ENCODE measurements at regions not wholly inside any gene's neighbourhood (a gene's known extent, or its start where the extent isn't known, plus 50 kb on each side); places are given as distances from the start of the nearest gene placed in this dataset.
"Not testable (repeated sequence)": the region's sequence is repeated elsewhere in the genome, so short reads cannot be mapped to it uniquely, and the experiment has no call there.

- Mint-ChIP-seq H3K36me3 (ENCODE audit: low read depth) (no peaks in the 10 kb centered on the region), H3K4me1 (ENCODE audit: low read depth) (no peaks in the 10 kb centered on the region), H3K9me3 (peaks cover 3% of the 10 kb centered on the region), H3K4me3 (no peak overlapping the region), H3K27ac (no peak overlapping the region), H3K27me3 (ENCODE audit: low read depth) (no peaks in the 10 kb centered on the region)
Measured at GRCh38 chr1:187566354-187566753, 737.6 kb downstream of the PLA2G4A start.

- H3K4me3 Mint-ChIP-seq = no peak overlapping the region
- H3K4me1 Mint-ChIP-seq (ENCODE audit: low read depth) = no peaks in the 10 kb centered on the region
- no peaks in the 10 kb centered on the region for H3K27me3 Mint-ChIP-seq (ENCODE audit: low read depth)
- H3K27ac Mint-ChIP-seq = no peak overlapping the region
- peaks cover under 1% of the 10 kb centered on the region for H3K9me3 Mint-ChIP-seq
- H3K36me3 Mint-ChIP-seq (ENCODE audit: low read depth) = no peaks in the 10 kb centered on the region
Measured at GRCh38 chr1:187568067-187568466, 739.3 kb downstream of the PLA2G4A start.

GRCh38 chr1:187570166-187570565, 741.4 kb downstream of the PLA2G4A start:
- no peaks in the 10 kb centered on the region for H3K4me1 Mint-ChIP-seq (ENCODE audit: low read depth)
- no peaks in the 10 kb centered on the region for H3K9me3 Mint-ChIP-seq

GRCh38 chr1:187577610-187578009, 748.9 kb downstream of the PLA2G4A start:
- peaks cover 4% of the 10 kb centered on the region for H3K9me3 Mint-ChIP-seq

More at GRCh38 chr1:187570166-187570565, 741.4 kb downstream of the PLA2G4A start:
- H3K27ac Mint-ChIP-seq = no peak overlapping the region
- no peak overlapping the region for H3K4me3 Mint-ChIP-seq
- H3K27me3 Mint-ChIP-seq (ENCODE audit: low read depth) = no peaks in the 10 kb centered on the region
- H3K36me3 Mint-ChIP-seq (ENCODE audit: low read depth) = no peaks in the 10 kb centered on the region

DNA sequence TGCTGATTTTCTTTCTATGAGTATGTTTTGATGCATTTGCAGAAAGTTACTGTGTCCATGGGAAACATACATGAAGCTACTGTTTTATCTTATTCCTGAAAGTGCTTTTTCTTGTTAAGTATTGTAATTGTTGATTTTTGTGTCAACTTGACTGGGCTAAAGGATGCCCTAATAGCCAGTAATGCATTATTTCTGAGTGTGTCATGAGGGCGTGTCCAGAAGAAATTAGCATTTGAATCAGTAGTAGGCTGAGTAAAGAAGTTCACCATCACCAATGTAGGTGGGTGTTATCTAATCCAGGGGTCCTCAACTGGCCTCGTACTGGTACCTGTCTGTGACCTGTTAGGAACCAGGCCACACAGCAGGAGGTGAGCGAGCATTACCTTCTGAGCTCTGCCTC, 760.2 kb downstream of the PLA2G4A start:
- no peaks in the 10 kb centered on the region for H3K27me3 Mint-ChIP-seq (ENCODE audit: low read depth)
- peaks cover 4% of the 10 kb centered on the region for H3K9me3 Mint-ChIP-seq
- no peaks in the 10 kb centered on the region for H3K36me3 Mint-ChIP-seq (ENCODE audit: low read depth)
- H3K4me1 Mint-ChIP-seq (ENCODE audit: low read depth) = no peaks in the 10 kb centered on the region
- no peak overlapping the region for H3K4me3 Mint-ChIP-seq
- no peak overlapping the region for H3K27ac Mint-ChIP-seq

More at GRCh38 chr1:187577610-187578009, 748.9 kb downstream of the PLA2G4A start:
- Mint-ChIP-seq H3K4me1 (ENCODE audit: low read depth) (no peaks in the 10 kb centered on the region), H3K27me3 (ENCODE audit: low read depth) (no peaks in the 10 kb centered on the region), H3K36me3 (ENCODE audit: low read depth) (no peaks in the 10 kb centered on the region), H3K4me3 (no peak overlapping the region), H3K27ac (no peak overlapping the region)

- no peaks in the 10 kb centered on the region for H3K4me1 Mint-ChIP-seq (ENCODE audit: low read depth)
- no peak overlapping the region for H3K27ac Mint-ChIP-seq
- H3K4me3 Mint-ChIP-seq = no peak overlapping the region
- H3K27me3 Mint-ChIP-seq (ENCODE audit: low read depth) = no peaks in the 10 kb centered on the region
- H3K9me3 Mint-ChIP-seq = peaks cover 6% of the 10 kb centered on the region
- H3K36me3 Mint-ChIP-seq (ENCODE audit: low read depth) = no peaks in the 10 kb centered on the region
Measured at GRCh38 chr1:187605736-187606135, 777.0 kb downstream of the PLA2G4A start.

GRCh38 chr1:187615853-187616735, 787.3 kb downstream of the PLA2G4A start:
- H3K36me3 Mint-ChIP-seq (ENCODE audit: low read depth); H3K27me3 Mint-ChIP-seq (ENCODE audit: low read depth); H3K27ac Mint-ChIP-seq; H3K4me1 Mint-ChIP-seq (ENCODE audit: low read depth); H3K4me3 Mint-ChIP-seq: not testable (repeated sequence)
- H3K9me3 Mint-ChIP-seq = peaks cover 13% of the 10 kb centered on the region

GRCh38 chr1:187616830-187617229, 788.1 kb downstream of the PLA2G4A start:
- H3K4me3 Mint-ChIP-seq; H3K27ac Mint-ChIP-seq; H3K36me3 Mint-ChIP-seq (ENCODE audit: low read depth); H3K4me1 Mint-ChIP-seq (ENCODE audit: low read depth); H3K27me3 Mint-ChIP-seq (ENCODE audit: low read depth): not testable (repeated sequence)
- H3K9me3 Mint-ChIP-seq = peaks cover 13% of the 10 kb centered on the region

DNA sequence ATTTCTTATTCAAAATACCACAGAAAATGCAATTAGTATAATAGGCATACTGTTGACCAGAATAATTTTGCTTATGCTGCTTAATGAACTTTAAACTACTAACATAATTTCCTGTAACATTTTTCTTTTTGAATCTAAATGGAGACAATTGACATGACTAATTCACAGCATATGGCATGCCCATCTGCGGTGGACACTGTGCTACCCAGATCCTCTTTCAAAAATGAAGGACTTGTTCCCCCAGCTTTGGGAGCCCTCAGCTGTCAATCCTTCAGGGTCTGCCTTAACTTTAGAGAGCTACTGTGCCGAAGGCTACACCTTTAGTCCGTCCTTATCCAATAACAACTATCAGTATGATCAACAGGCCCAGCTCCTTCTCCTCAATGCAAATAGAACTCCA, 789.0 kb downstream of the PLA2G4A start:
- no peak overlapping the region for H3K4me3 Mint-ChIP-seq
- H3K9me3 Mint-ChIP-seq = peaks cover 13% of the 10 kb centered on the region
- no peaks in the 10 kb centered on the region for H3K4me1 Mint-ChIP-seq (ENCODE audit: low read depth)
- no peaks in the 10 kb centered on the region for H3K27me3 Mint-ChIP-seq (ENCODE audit: low read depth)
- no peaks in the 10 kb centered on the region for H3K36me3 Mint-ChIP-seq (ENCODE audit: low read depth)
- H3K27ac Mint-ChIP-seq = no peak overlapping the region

DNA sequence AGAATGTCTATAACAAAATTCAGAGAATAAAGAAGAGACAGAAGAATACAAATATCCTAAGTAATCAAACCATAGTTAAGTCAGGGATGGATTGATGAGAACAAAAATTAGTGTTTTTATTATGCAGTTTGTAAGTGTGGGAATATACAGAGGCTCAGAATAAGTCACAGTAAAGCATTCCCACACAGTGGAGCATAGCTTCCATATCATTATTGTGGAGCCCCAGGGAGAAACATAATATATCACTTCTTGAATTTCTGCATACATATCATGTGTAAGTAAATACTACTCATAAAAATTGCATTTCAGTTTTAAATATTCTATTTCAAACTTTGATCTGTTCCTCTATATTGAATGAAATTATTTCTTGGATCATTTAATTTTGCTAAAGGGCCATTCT, 790.4 kb downstream of the PLA2G4A start:
- Mint-ChIP-seq H3K27ac (no peak overlapping the region), H3K9me3 (peaks cover 13% of the 10 kb centered on the region), H3K4me3 (no peak overlapping the region), H3K36me3 (ENCODE audit: low read depth) (no peaks in the 10 kb centered on the region), H3K4me1 (ENCODE audit: low read depth) (no peaks in the 10 kb centered on the region), H3K27me3 (ENCODE audit: low read depth) (no peaks in the 10 kb centered on the region)

- H3K36me3 Mint-ChIP-seq (ENCODE audit: low read depth) = no peaks in the 10 kb centered on the region
- H3K27me3 Mint-ChIP-seq (ENCODE audit: low read depth) = no peaks in the 10 kb centered on the region
- H3K4me3 Mint-ChIP-seq = no peak overlapping the region
- peaks cover 11% of the 10 kb centered on the region for H3K9me3 Mint-ChIP-seq
- no peaks in the 10 kb centered on the region for H3K4me1 Mint-ChIP-seq (ENCODE audit: low read depth)
- no peak overlapping the region for H3K27ac Mint-ChIP-seq
Measured at GRCh38 chr1:187621951-187622350, 793.2 kb downstream of the PLA2G4A start.

DNA sequence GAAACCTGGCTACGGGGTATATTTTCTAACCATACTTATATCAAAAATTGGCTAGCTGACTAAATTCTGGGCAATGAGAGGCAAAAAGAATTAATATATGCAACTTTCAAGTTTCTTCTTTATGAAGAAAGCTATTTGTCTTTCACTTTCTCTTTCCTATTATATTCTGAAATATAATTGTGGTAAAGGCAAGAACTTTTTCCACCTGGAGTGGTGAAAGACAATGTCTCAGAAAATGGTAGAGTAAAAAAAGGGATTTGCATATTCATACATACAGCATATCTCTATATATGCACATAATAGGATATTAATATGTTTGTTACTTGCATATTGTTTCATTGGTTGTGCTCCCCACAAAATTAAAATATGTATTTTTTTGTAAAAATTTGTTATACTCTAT, 793.8 kb downstream of the PLA2G4A start:
- no peak overlapping the region for H3K27ac Mint-ChIP-seq

DNA sequence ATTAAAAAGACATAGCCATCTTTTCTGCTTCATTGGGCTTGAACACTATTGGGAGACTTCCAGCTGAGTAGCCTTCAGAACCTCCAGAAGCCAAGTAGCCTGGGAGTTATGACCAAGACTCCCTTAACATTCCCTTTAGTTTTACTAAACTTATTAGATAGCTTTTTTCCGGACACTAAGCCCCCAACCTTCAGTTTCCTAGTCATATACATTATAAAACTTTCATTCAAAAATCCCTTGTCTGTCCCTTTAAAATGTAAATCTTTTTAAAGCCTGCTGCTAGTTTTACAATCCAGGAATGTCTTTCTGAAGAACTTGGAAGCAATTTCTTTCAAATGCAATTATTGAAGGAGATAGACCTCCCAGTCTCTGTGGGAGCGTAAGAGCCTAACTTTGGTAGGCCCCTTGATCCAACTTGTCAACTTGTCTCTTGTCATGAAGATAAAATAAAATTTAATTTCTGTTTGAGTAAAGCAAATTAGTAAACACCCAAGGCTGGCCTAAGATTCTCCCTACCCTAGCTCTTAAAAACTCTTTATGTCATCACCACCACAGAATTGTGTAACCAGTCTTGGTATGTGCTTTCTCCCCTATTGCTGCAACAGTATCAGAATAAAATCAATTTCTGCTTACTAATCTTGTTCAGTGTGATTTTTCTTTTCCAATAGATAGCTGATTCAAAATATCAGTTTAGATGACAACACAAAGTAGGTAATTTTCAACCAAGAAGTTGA, 796.2 kb downstream of the PLA2G4A start:
- Mint-ChIP-seq H3K9me3 (peaks cover 3% of the 10 kb centered on the region), H3K27ac (no peak overlapping the region), H3K4me1 (ENCODE audit: low read depth) (no peaks in the 10 kb centered on the region), H3K27me3 (ENCODE audit: low read depth) (no peaks in the 10 kb centered on the region), H3K4me3 (no peak overlapping the region), H3K36me3 (ENCODE audit: low read depth) (no peaks in the 10 kb centered on the region)

More for the DNA sequence above, 793.8 kb downstream of the PLA2G4A start:
- no peak overlapping the region for H3K4me3 Mint-ChIP-seq
- H3K4me1 Mint-ChIP-seq (ENCODE audit: low read depth) = no peaks in the 10 kb centered on the region
- peaks cover 11% of the 10 kb centered on the region for H3K9me3 Mint-ChIP-seq
- no peaks in the 10 kb centered on the region for H3K27me3 Mint-ChIP-seq (ENCODE audit: low read depth)
- H3K36me3 Mint-ChIP-seq (ENCODE audit: low read depth) = no peaks in the 10 kb centered on the region

DNA sequence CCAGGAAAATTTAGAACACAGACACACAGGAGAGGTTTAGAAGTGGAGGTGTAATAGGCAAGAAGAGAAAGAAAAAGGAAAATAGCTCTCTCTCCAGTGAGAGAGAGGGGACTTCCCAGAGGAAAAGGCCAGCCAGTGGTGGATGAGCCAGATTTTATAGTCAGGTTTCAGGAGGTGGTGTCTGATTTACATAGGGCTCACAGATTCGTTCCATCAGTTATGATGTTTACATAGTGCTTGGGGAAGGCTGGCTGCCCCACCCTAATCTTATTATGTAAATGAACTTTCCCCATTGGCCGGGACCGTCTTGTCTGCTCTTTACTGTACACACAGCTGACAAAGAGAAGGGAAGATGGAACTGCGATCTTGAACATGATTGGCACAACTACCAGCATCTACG, 797.3 kb downstream of the PLA2G4A start:
- Mint-ChIP-seq H3K9me3 (peaks cover 7% of the 10 kb centered on the region), H3K4me3 (no peak overlapping the region), H3K27ac (no peak overlapping the region), H3K4me1 (ENCODE audit: low read depth) (no peaks in the 10 kb centered on the region), H3K27me3 (ENCODE audit: low read depth) (no peaks in the 10 kb centered on the region), H3K36me3 (ENCODE audit: low read depth) (no peaks in the 10 kb centered on the region)

GRCh38 chr1:187627516-187627915, 798.8 kb downstream of the PLA2G4A start:
- H3K27ac Mint-ChIP-seq = no peak overlapping the region
- no peak overlapping the region for H3K4me3 Mint-ChIP-seq
- no peaks in the 10 kb centered on the region for H3K4me1 Mint-ChIP-seq (ENCODE audit: low read depth)
- no peaks in the 10 kb centered on the region for H3K36me3 Mint-ChIP-seq (ENCODE audit: low read depth)
- peaks cover 10% of the 10 kb centered on the region for H3K9me3 Mint-ChIP-seq
- no peaks in the 10 kb centered on the region for H3K27me3 Mint-ChIP-seq (ENCODE audit: low read depth)

Data from T-helper 1 cell treated with Interleukin-12 subunit alpha and Interleukin-12 subunit beta and Interleukin-4 antibody, amounts not matched to agents 30 μg/mL and 1 μg/mL, for 36 hours (primary cell).